HL-60 (cell line): ENCODE measurements at regions not wholly inside any gene's neighbourhood (a gene's known extent, or its start where the extent isn't known, plus 50 kb on each side); places are given as distances from the start of the nearest gene placed in this dataset.
"Not testable (repeated sequence)": the region's sequence is repeated elsewhere in the genome, so short reads cannot be mapped to it uniquely, and the experiment has no call there.

Source experiments
- DNase-seq, 2 experiments: peaks; one replicate each; pipeline ENCODE4 v3.0.0-alpha.2; 2010 to 2020; ENCODE audit warnings: low read depth in 1 of 2, low spot score in 1 of 2
- H3K27ac ChIP-seq: fragments of 250-450 bp; sonication (Bioruptor Pico); replicated peaks from 2 replicates; pipeline ENCODE4 v1.5.1; 2020; ENCODE audit warnings: mild to moderate bottlenecking, moderate library complexity
- H3K27me3 ChIP-seq: fragments of 250-450 bp; sonication (Bioruptor Pico); 2 replicates; pipeline ENCODE4 v1.5.1; 2021; ENCODE audit warnings: mild to moderate bottlenecking, moderate library complexity; ENCODE audit not compliant: insufficient read depth, poor library complexity, severe bottlenecking
- H3K4me3 ChIP-seq: replicated peaks from 2 replicates; pipeline ENCODE4 v1.5.1; 2011; ENCODE audit warnings: mild to moderate bottlenecking, control low read depth, low read length; ENCODE audit not compliant: insufficient read depth
- GABPA ChIP-seq: IDR thresholded peaks from 2 replicates; pipeline ENCODE4 v1.6.1; 2012; ENCODE audit warnings: low read depth
- POLR2AphosphoS5 ChIP-seq: IDR thresholded peaks from 2 replicates; pipeline ENCODE4 v1.6.1; 2012; ENCODE audit warnings: low read depth
- SPI1 ChIP-seq: IDR thresholded peaks from 2 replicates; pipeline ENCODE4 v1.6.1; 2012; ENCODE audit warnings: low read depth, mild to moderate bottlenecking, borderline replicate concordance
- TF ChIP-seq, protein P1 (sequence below): IDR thresholded peaks from 2 replicates; pipeline ENCODE4 v1.6.1; 2012; ENCODE audit warnings: low read depth; ENCODE audit not compliant: insufficient replicate concordance
- TF ChIP-seq, protein P2 (sequence below): IDR thresholded peaks from one replicate; pipeline ENCODE4 v1.5.1; 2011; ENCODE audit warnings: low read length, control low read depth, inconsistent platforms; ENCODE audit not compliant: insufficient read depth

DNA sequence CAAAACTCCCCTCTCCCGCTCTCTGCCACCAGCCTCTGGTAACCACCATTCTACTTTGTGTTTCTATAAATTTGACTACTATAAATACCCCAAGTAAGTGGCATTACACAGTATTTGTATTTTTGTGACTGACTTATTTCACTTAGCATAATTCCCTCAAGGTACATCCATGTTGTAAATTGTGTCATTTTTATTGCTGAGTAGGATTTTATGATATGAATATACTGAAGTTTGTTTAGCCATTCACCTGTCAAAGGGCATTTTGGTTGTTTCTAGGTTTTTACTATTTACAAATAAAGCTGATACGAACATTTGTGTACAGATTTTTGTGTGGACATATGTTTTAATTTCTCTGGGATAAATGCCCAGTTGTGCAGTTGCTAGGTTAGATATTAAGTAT, 174.0 kb upstream of the MMADHC start:
- Histone ChIP-seq H3K4me3 (no peak overlapping the region), H3K27ac (no peak overlapping the region), H3K27me3 (no peaks in the 10 kb centered on the region)
- no peak for DNase-seq
- TF ChIP-seq, protein P1, sequence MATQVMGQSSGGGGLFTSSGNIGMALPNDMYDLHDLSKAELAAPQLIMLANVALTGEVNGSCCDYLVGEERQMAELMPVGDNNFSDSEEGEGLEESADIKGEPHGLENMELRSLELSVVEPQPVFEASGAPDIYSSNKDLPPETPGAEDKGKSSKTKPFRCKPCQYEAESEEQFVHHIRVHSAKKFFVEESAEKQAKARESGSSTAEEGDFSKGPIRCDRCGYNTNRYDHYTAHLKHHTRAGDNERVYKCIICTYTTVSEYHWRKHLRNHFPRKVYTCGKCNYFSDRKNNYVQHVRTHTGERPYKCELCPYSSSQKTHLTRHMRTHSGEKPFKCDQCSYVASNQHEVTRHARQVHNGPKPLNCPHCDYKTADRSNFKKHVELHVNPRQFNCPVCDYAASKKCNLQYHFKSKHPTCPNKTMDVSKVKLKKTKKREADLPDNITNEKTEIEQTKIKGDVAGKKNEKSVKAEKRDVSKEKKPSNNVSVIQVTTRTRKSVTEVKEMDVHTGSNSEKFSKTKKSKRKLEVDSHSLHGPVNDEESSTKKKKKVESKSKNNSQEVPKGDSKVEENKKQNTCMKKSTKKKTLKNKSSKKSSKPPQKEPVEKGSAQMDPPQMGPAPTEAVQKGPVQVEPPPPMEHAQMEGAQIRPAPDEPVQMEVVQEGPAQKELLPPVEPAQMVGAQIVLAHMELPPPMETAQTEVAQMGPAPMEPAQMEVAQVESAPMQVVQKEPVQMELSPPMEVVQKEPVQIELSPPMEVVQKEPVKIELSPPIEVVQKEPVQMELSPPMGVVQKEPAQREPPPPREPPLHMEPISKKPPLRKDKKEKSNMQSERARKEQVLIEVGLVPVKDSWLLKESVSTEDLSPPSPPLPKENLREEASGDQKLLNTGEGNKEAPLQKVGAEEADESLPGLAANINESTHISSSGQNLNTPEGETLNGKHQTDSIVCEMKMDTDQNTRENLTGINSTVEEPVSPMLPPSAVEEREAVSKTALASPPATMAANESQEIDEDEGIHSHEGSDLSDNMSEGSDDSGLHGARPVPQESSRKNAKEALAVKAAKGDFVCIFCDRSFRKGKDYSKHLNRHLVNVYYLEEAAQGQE, result no peak
- TF ChIP-seq SPI1 (no peak), POLR2AphosphoS5 (no peak), GABPA (no peak)
- TF ChIP-seq, protein P2, sequence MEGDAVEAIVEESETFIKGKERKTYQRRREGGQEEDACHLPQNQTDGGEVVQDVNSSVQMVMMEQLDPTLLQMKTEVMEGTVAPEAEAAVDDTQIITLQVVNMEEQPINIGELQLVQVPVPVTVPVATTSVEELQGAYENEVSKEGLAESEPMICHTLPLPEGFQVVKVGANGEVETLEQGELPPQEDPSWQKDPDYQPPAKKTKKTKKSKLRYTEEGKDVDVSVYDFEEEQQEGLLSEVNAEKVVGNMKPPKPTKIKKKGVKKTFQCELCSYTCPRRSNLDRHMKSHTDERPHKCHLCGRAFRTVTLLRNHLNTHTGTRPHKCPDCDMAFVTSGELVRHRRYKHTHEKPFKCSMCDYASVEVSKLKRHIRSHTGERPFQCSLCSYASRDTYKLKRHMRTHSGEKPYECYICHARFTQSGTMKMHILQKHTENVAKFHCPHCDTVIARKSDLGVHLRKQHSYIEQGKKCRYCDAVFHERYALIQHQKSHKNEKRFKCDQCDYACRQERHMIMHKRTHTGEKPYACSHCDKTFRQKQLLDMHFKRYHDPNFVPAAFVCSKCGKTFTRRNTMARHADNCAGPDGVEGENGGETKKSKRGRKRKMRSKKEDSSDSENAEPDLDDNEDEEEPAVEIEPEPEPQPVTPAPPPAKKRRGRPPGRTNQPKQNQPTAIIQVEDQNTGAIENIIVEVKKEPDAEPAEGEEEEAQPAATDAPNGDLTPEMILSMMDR, result no peak

DNA sequence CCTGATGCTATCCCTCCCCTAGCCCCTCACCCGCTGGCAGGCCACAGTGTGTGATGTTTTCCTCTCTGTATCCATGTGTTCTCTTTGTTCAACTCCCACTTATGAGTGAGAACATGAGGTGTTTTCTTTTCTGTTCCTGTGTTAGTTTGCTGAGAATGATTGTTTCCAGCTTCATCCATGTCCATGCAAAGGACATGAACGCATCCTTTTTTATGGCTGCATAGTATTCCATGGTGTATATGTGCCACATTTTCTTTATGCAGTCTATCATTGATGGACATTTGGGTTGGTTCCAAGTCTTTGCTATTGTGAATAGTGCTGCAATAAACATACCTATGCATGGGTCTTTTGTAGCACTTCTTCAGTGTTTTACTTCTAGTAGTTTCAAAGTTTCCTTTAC, 171.8 kb upstream of the MMADHC start:
- not testable (repeated sequence) for DNase-seq, H3K27ac ChIP-seq

DNA sequence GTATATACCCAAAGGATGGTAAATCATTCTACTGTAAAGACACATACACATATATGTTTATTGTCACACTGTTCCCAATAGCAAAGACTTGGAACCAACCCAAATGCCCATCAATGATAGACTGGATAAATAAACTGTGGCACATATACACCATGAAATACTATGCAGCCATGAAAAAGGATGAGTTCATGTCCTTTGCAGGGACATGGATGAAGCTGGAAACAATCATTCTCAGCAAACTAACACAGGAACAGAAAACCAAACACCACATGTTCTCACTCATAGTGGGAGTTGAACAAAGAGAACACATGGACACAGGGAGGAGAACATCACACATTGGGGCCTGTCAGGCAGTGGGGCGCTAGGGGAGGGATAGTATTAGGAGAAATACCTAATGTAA, 167.1 kb upstream of the MMADHC start:
- not testable (repeated sequence) for H3K27ac ChIP-seq, DNase-seq, H3K4me3 ChIP-seq, H3K27me3 ChIP-seq

More for the DNA sequence above, 171.8 kb upstream of the MMADHC start:
- not testable (repeated sequence) for H3K4me3 ChIP-seq, H3K27me3 ChIP-seq

DNA sequence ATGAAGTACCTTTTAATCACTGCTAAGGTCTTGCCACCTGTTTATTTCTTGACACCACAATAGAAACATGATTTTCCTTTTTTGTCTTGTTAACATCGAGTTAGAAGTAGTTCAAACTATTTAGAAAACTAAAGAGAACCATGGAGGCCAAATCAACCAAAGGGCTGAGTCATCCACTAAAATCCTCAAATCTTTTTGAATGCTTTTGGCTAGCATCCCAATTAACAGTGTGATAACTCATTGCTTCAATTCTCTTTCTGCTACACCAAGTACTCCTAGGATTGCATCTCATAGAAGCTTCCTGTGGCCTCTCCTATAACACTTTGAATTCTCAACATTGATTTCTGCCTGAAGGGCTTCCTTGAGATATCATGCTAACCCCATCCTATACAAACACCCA, 159.9 kb upstream of the MMADHC start:
- TF ChIP-seq GABPA (no peak), SPI1 (no peak), POLR2AphosphoS5 (no peak)
- TF ChIP-seq, protein P2, result no peak
- TF ChIP-seq, protein P1, result no peak
- Histone ChIP-seq H3K27me3 (no peaks in the 10 kb centered on the region), H3K27ac (no peak overlapping the region), H3K4me3 (no peak overlapping the region)
- no peak for DNase-seq

DNA sequence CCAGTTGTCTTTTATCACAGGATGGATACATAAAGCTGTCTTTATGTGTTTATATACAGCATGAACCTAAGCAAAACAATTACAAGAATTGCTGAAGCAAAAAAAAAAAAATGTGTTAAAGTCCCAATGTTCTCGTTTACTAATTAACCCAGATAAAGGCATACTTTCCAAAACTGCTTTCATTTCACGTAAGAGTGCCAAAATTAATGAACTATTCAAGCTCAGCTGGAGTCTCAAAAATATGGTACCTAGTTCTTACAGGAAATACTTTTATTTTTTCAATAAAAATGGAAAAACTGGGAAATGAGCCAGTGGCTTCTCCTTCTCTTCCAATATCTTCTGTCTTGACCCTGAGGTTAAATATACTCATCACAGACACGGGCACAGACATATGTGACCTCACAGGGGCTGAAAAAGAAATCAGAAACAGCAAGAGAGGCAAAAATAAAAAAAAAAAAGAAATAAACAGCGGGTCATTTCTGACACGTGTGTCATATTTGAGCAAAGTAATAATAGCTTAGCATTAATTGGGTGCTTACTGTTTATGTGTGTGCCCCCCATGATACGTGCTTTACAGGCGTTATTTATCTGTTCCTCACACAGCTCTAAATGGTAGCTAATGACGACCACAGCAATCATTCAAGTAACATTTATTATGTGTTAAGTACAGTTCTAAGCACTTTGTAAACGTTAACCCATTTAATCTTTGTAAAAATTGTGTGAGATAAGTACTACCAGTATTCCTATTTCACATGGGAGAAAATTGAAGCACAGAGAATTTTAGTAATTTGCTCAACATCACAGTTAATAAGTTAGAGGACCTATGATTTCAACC, 158.0 kb upstream of the MMADHC start:
- H3K27me3 ChIP-seq, result no peaks in the 10 kb centered on the region
- H3K27ac ChIP-seq, result no peak overlapping the region
- no peak for DNase-seq
- H3K4me3 ChIP-seq, result no peak overlapping the region
- TF ChIP-seq GABPA (no peak), SPI1 (no peak), POLR2AphosphoS5 (no peak)
- TF ChIP-seq, protein P1, result no peak
- TF ChIP-seq, protein P2, result no peak
